Activated B cell treated with CpG ODN at 0.5 μM for 24 hours (primary cell): ENCODE measurements at regions not wholly inside any gene's neighbourhood (a gene's known extent, or its start where the extent isn't known, plus 50 kb on each side); places are given as distances from the start of the nearest gene placed in this dataset.

Experiments used
- ATAC-seq: fragments of 200-7000 bp; cut with Tn5 transposase; one replicate; pipeline ENCODE4 v1.10.0; 2021; ENCODE audit warnings: low read depth, mild to moderate bottlenecking, moderate library complexity
- CTCF ChIA-PET: fragments of 350-600 bp; sonication (Branson Sonifier 250); formaldehyde crosslinking; loops from one replicate; lab custom pipeline; 2021; ENCODE audit warnings: antibody characterized with exemption; lab: Charles Lee
- POLR2A ChIA-PET: fragments of 350-600 bp; sonication (Branson Sonifier 250); formaldehyde crosslinking; loops from one replicate; lab custom pipeline; 2021; ENCODE audit warnings: antibody characterized with exemption; lab: Charles Lee
- DNase-seq: peaks from one replicate; pipeline ENCODE4 v3.0.0; 2022
- H3K27ac Mint-ChIP-seq: one replicate; pipeline ENCODE4 v1.8.0; 2020; ENCODE audit warnings: mixed read lengths
- H3K27me3 Mint-ChIP-seq: one replicate; pipeline ENCODE4 v1.8.0; 2021; ENCODE audit warnings: mixed read lengths
- H3K36me3 Mint-ChIP-seq: one replicate; pipeline ENCODE4 v1.8.0; 2021; ENCODE audit warnings: low read depth, mixed read lengths
- H3K4me1 Mint-ChIP-seq: one replicate; pipeline ENCODE4 v1.8.0; 2021; ENCODE audit warnings: mixed read lengths
- H3K4me3 Mint-ChIP-seq: one replicate; pipeline ENCODE4 v1.8.0; 2020; ENCODE audit warnings: mild to moderate bottlenecking, mixed read lengths
- H3K9me3 Mint-ChIP-seq: one replicate; pipeline ENCODE4 v1.8.0; 2020; ENCODE audit warnings: mixed read lengths
- CTCF ChIP-seq: fragments of 200-600 bp; IDR thresholded peaks from one replicate; pipeline ENCODE4 v1.8.0; 2022; ENCODE audit warnings: antibody characterized with exemption, mild to moderate bottlenecking
- intact Hi-C: fragments of 100-400 bp; cut with micrococcal nuclease; formaldehyde crosslinking; loops from one replicate; pipeline ENCODE4 v1.15.1; 2024

GRCh38 chr5:120080781-120081180, 383.3 kb upstream of the PRR16 start:
- Mint-ChIP-seq H3K9me3 (no peaks in the 10 kb centered on the region), H3K27me3 (no peaks in the 10 kb centered on the region), H3K4me3 (no peak overlapping the region), H3K4me1 (no peaks in the 10 kb centered on the region), H3K27ac (no peak overlapping the region), H3K36me3 (no peaks in the 10 kb centered on the region)
- no peak for TF ChIP-seq CTCF
- DNase-seq (no peak), ATAC-seq (no peak)
- CTCF ChIA-PET = no interaction called here
- POLR2A ChIA-PET = no interaction called here
- intact Hi-C loops = no loop called here

DNA sequence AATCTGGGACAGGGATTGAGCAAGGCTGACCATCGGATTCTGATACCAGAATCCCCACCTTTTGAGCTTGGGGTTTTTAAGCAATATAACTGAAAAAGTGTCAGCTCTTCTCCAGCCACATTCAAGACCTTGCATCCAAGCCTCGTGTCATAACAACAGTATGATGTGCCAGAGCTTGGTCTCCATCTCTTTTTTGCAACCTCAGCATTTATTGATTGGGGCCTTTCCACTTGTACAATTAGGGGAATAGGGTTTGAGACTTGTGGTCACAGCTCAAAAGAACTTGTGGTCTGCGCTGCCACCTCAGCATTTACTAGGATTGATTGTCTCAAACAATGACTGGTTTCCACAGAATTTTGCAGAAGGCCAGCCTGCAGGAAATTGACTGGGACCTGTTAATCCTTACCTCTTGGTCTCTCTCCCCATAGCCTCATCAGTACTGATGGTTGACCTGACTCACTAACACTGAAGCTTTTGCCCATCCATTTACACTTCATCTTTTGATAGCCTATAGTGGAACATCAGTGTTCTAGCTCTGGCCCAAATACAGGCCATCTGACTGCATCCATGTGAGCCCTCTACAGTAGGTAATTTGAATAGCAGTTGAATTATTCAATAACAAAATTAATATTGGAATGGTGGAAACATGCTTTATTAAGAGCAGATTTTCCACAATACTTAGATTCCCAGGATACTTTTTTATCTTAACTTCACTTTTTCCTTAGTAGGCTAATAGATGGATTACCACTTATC, 381.6 kb upstream of the PRR16 start:
- DNase-seq (no peak), ATAC-seq (no peak)
- ChIA-PET POLR2A (no interaction called here), CTCF (interaction anchor here (0.8 kb wide), 1 partner anchor 19 kb away, joined by 3 read pairs; no protein-coding TSS in a partner anchor)
- H3K36me3 Mint-ChIP-seq = no peaks in the 10 kb centered on the region
- H3K27ac Mint-ChIP-seq = no peak overlapping the region
- no peaks in the 10 kb centered on the region for H3K27me3 Mint-ChIP-seq
- H3K9me3 Mint-ChIP-seq = no peaks in the 10 kb centered on the region
- intact Hi-C loops = no loop called here
- H3K4me1 Mint-ChIP-seq = no peaks in the 10 kb centered on the region
- TF ChIP-seq CTCF = no peak
- H3K4me3 Mint-ChIP-seq = no peak overlapping the region

GRCh38 chr5:120083851-120084542, 380.1 kb upstream of the PRR16 start:
- H3K36me3 Mint-ChIP-seq = no peaks in the 10 kb centered on the region
- ATAC-seq = no peak
- TF ChIP-seq CTCF = no peak
- DNase-seq = no peak
- ChIA-PET CTCF (no interaction called here), POLR2A (no interaction called here)
- no peaks in the 10 kb centered on the region for H3K4me1 Mint-ChIP-seq
- H3K4me3 Mint-ChIP-seq = no peak overlapping the region
- no peaks in the 10 kb centered on the region for H3K9me3 Mint-ChIP-seq
- H3K27me3 Mint-ChIP-seq = no peaks in the 10 kb centered on the region
- intact Hi-C loops = no loop called here
- H3K27ac Mint-ChIP-seq = no peak overlapping the region

- Mint-ChIP-seq H3K27ac (no peak overlapping the region), H3K9me3 (no peaks in the 10 kb centered on the region), H3K36me3 (no peaks in the 10 kb centered on the region), H3K4me1 (no peaks in the 10 kb centered on the region), H3K27me3 (no peaks in the 10 kb centered on the region), H3K4me3 (no peak overlapping the region)
- TF ChIP-seq CTCF = no peak
- POLR2A ChIA-PET = no interaction called here
- ATAC-seq (no peak), DNase-seq (no peak)
- CTCF ChIA-PET = no interaction called here
- intact Hi-C loops = no loop called here
Measured at GRCh38 chr5:120084543-120084870, 379.6 kb upstream of the PRR16 start.

DNA sequence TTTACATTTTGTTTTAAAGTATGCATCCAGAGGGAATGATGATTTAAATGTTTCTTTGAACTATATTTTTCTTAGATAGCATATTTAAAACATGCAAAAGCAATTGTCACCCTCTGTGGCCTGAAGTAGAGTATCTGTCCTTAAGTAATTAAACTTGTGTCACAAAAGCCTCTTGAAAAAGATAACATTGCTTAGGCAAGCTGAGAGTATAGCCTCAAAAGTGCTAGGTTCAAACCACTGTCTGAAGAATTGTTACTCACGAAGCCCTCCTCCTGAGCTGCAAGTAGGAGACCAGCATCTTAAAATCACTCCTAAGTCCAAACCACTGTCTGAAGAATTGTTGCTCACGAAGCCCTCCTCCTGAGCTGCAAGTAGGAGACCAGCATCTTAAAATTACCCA, 378.0 kb upstream of the PRR16 start:
- no peak overlapping the region for H3K4me3 Mint-ChIP-seq
- intact Hi-C loops = no loop called here
- CTCF ChIA-PET = no interaction called here
- H3K36me3 Mint-ChIP-seq = no peaks in the 10 kb centered on the region
- no peaks in the 10 kb centered on the region for H3K4me1 Mint-ChIP-seq
- TF ChIP-seq CTCF = no peak
- POLR2A ChIA-PET = no interaction called here
- no peak for ATAC-seq
- DNase-seq = no peak
- H3K9me3 Mint-ChIP-seq = no peaks in the 10 kb centered on the region
- no peaks in the 10 kb centered on the region for H3K27me3 Mint-ChIP-seq
- no peak overlapping the region for H3K27ac Mint-ChIP-seq
